ENCODE measurements at regions not wholly inside any gene's neighbourhood (a gene's known extent, or its start where the extent isn't known, plus 50 kb on each side); places are given as distances from the start of the nearest gene placed in this dataset.
"Not testable (repeated sequence)": the region's sequence is repeated elsewhere in the genome, so short reads cannot be mapped to it uniquely, and the experiment has no call there.

GRCh38 chr2:136715146-136715545 is 50.2 kb upstream of the THSD7B start:
- Histone ChIP-seq H3K4me1 (ENCODE audit: insufficient read depth, low read length) (no peaks in the 10 kb centered on the region), H3K27me3 (ENCODE audit: control insufficient read depth in 1 of 2, insufficient read depth in 2 of 2, low read length in 2 of 2) (no peaks in the 10 kb centered on the region), H3K27ac (ENCODE audit: low read depth, low read length) (no peak overlapping the region), H3K36me3 (ENCODE audit: insufficient read depth, low read length) (no peaks in the 10 kb centered on the region), H3K9me3 (ENCODE audit: low read length) (no peaks in the 10 kb centered on the region), H3K4me3 (ENCODE audit: low read depth in 1 of 2, low read length in 2 of 2) (no peak overlapping the region), H3K9ac (ENCODE audit: low read length) (no peak overlapping the region)

DNA sequence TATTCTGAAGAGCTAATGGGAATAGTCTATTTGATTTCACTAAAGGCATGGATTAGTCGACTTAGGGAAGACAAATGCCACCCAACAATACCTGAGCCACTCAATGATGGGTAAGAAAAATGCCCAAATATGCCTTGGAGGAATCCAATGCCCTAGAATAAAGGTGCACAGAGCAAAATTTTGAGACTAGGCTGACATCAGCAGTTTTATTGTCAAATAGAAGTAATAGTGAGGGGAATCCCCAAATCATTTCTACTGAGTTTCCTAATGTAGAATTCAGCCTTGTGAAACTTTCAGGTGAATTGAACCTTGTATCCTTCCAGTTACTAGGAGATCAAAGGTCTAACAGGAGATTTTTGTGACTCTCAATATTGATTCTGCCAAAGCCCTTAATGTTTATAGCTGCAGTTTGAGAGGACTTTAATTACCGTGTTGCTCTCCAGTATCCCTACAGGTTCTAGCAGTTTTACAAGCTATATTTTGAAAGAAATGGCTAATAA is 50.8 kb upstream of the THSD7B start:
- H3K27ac ChIP-seq (ENCODE audit: low read depth, low read length), result no peak overlapping the region
- no peaks in the 10 kb centered on the region for H3K27me3 ChIP-seq (ENCODE audit: control insufficient read depth in 1 of 2, insufficient read depth in 2 of 2, low read length in 2 of 2)
- H3K9me3 ChIP-seq (ENCODE audit: low read length), result no peaks in the 10 kb centered on the region
- H3K9ac ChIP-seq (ENCODE audit: low read length), result no peak overlapping the region
- H3K4me1 ChIP-seq (ENCODE audit: insufficient read depth, low read length), result no peaks in the 10 kb centered on the region
- no peak overlapping the region for H3K4me3 ChIP-seq (ENCODE audit: low read depth in 1 of 2, low read length in 2 of 2)
- H3K36me3 ChIP-seq (ENCODE audit: insufficient read depth, low read length), result no peaks in the 10 kb centered on the region

DNA sequence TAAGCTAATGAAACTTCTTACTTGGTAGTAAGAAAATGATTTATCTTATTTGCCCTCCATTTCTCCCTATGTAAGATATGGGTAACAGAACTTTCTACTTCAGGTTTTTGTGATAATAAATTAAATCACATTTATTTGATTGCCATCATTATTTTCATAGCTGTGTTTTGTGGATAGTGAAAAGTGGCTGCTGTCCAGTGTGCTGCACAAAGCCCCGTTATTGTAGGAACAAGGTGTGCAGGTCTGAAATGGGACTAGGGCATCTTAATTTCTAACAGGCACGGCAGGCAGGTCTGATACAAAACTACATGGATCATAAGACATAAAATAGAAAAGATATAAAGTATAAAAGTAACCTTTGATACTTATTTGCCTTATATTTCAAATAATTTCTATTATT is 51.6 kb upstream of the THSD7B start:
- no peak overlapping the region for H3K9ac ChIP-seq (ENCODE audit: low read length)
- no peaks in the 10 kb centered on the region for H3K27me3 ChIP-seq (ENCODE audit: control insufficient read depth in 1 of 2, insufficient read depth in 2 of 2, low read length in 2 of 2)
- H3K4me3 ChIP-seq (ENCODE audit: low read depth in 1 of 2, low read length in 2 of 2), result no peak overlapping the region
- no peaks in the 10 kb centered on the region for H3K9me3 ChIP-seq (ENCODE audit: low read length)
- H3K4me1 ChIP-seq (ENCODE audit: insufficient read depth, low read length), result no peaks in the 10 kb centered on the region
- no peak overlapping the region for H3K27ac ChIP-seq (ENCODE audit: low read depth, low read length)
- no peaks in the 10 kb centered on the region for H3K36me3 ChIP-seq (ENCODE audit: insufficient read depth, low read length)

GRCh38 chr2:136705336-136705735 is 60.0 kb upstream of the THSD7B start:
- no peak overlapping the region for H3K9ac ChIP-seq (ENCODE audit: low read length)
- H3K27ac ChIP-seq (ENCODE audit: low read depth, low read length), result no peak overlapping the region
- no peaks in the 10 kb centered on the region for H3K27me3 ChIP-seq (ENCODE audit: control insufficient read depth in 1 of 2, insufficient read depth in 2 of 2, low read length in 2 of 2)
- no peaks in the 10 kb centered on the region for H3K36me3 ChIP-seq (ENCODE audit: insufficient read depth, low read length)
- no peaks in the 10 kb centered on the region for H3K9me3 ChIP-seq (ENCODE audit: low read length)
- H3K4me1 ChIP-seq (ENCODE audit: insufficient read depth, low read length), result no peaks in the 10 kb centered on the region
- no peak overlapping the region for H3K4me3 ChIP-seq (ENCODE audit: low read depth in 1 of 2, low read length in 2 of 2)

GRCh38 chr2:136703214-136703613 is 62.1 kb upstream of the THSD7B start:
- H3K27me3 ChIP-seq (ENCODE audit: control insufficient read depth in 1 of 2, insufficient read depth in 2 of 2, low read length in 2 of 2), result no peaks in the 10 kb centered on the region
- no peak overlapping the region for H3K27ac ChIP-seq (ENCODE audit: low read depth, low read length)
- H3K9ac ChIP-seq (ENCODE audit: low read length), result no peak overlapping the region
- H3K4me3 ChIP-seq (ENCODE audit: low read depth in 1 of 2, low read length in 2 of 2), result no peak overlapping the region
- H3K4me1 ChIP-seq (ENCODE audit: insufficient read depth, low read length), result no peaks in the 10 kb centered on the region
- no peaks in the 10 kb centered on the region for H3K9me3 ChIP-seq (ENCODE audit: low read length)
- no peaks in the 10 kb centered on the region for H3K36me3 ChIP-seq (ENCODE audit: insufficient read depth, low read length)

GRCh38 chr2:136696438-136696837 is 68.9 kb upstream of the THSD7B start:
- H3K4me3 ChIP-seq (ENCODE audit: low read depth in 1 of 2, low read length in 2 of 2), result no peak overlapping the region
- H3K4me1 ChIP-seq (ENCODE audit: insufficient read depth, low read length), result no peaks in the 10 kb centered on the region
- H3K9ac ChIP-seq (ENCODE audit: low read length), result no peak overlapping the region
- no peaks in the 10 kb centered on the region for H3K36me3 ChIP-seq (ENCODE audit: insufficient read depth, low read length)
- no peaks in the 10 kb centered on the region for H3K27me3 ChIP-seq (ENCODE audit: control insufficient read depth in 1 of 2, insufficient read depth in 2 of 2, low read length in 2 of 2)
- H3K27ac ChIP-seq (ENCODE audit: low read depth, low read length), result no peak overlapping the region
- H3K9me3 ChIP-seq (ENCODE audit: low read length), result no peaks in the 10 kb centered on the region

DNA sequence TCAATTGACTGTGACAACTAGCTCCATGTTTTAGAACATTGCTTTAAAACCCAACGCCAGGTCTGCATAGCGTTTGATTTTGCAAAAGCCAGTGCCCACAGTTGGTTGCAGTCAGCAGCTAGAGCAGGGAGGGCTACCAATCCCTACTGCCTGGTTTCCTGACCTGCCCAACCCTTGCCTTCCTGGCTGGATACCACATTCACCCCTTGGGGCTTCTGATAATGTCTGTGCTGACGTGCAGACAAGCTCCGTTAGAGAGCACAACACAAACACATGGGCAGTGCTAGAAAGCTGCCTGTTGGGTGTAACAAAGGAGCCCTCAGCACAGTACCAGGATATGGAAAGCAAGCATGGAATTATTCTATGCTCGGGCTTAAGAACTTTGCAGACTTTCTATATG is 71.4 kb upstream of the THSD7B start:
- no peaks in the 10 kb centered on the region for H3K9me3 ChIP-seq (ENCODE audit: low read length)
- no peaks in the 10 kb centered on the region for H3K27me3 ChIP-seq (ENCODE audit: control insufficient read depth in 1 of 2, insufficient read depth in 2 of 2, low read length in 2 of 2)
- H3K4me1 ChIP-seq (ENCODE audit: insufficient read depth, low read length), result no peaks in the 10 kb centered on the region
- H3K4me3 ChIP-seq (ENCODE audit: low read depth in 1 of 2, low read length in 2 of 2), result no peak overlapping the region
- H3K27ac ChIP-seq (ENCODE audit: low read depth, low read length), result no peak overlapping the region
- no peaks in the 10 kb centered on the region for H3K36me3 ChIP-seq (ENCODE audit: insufficient read depth, low read length)
- no peak overlapping the region for H3K9ac ChIP-seq (ENCODE audit: low read length)

DNA sequence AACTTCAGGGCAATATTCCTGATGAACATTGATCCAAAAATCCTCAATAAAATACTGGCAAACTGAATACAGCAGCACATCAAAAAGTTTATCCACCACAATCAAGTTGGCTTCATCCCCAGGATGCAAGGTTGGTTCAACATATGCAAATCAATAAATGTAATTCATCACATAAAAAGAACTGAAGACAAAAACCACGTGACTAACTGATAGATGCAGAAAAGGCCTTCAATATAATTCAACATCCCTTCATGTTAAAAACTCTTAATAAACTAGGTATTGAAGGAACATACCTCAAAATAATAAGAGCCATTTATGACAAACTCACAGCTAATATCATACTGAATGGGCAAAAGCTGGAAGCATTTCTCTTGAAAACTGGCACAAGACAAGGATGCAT is 85.3 kb upstream of the THSD7B start:
- not testable (repeated sequence) for H3K27ac ChIP-seq (ENCODE audit: low read depth, low read length); H3K9ac ChIP-seq (ENCODE audit: low read length)

DNA sequence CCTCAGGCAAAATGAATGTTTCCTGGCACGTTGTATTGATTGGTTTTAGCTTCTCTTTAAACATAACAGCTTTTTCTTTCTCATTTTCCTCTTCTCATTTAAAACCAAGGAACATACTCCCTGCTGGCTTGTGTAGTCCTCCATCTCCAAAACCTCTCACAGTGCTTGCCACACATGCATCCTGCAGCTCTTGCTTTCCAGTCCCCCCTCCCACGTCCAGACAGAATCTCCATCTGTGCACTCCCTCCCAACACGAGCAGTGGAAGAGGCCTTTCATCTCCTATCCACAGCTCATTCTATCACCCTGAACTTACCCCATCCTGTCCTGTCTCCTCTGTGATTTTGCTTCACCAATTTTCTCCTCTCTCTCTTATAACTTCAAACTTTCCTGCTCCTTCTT is 99.6 kb upstream of the THSD7B start:
- Histone ChIP-seq H3K27me3 (ENCODE audit: control insufficient read depth in 1 of 2, insufficient read depth in 2 of 2, low read length in 2 of 2) (no peaks in the 10 kb centered on the region), H3K36me3 (ENCODE audit: insufficient read depth, low read length) (no peaks in the 10 kb centered on the region)

More for the DNA sequence above, 85.3 kb upstream of the THSD7B start:
- H3K27me3 ChIP-seq (ENCODE audit: control insufficient read depth in 1 of 2, insufficient read depth in 2 of 2, low read length in 2 of 2); H3K4me3 ChIP-seq (ENCODE audit: low read depth in 1 of 2, low read length in 2 of 2); H3K4me1 ChIP-seq (ENCODE audit: insufficient read depth, low read length); H3K36me3 ChIP-seq (ENCODE audit: insufficient read depth, low read length); H3K9me3 ChIP-seq (ENCODE audit: low read length): not testable (repeated sequence)

GRCh38 chr2:136664713-136665405 is 100.5 kb upstream of the THSD7B start:
- Histone ChIP-seq H3K9ac (ENCODE audit: low read length) (no peak overlapping the region), H3K27ac (ENCODE audit: low read depth, low read length) (no peak overlapping the region), H3K27me3 (ENCODE audit: control insufficient read depth in 1 of 2, insufficient read depth in 2 of 2, low read length in 2 of 2) (no peaks in the 10 kb centered on the region), H3K9me3 (ENCODE audit: low read length) (no peaks in the 10 kb centered on the region), H3K4me1 (ENCODE audit: insufficient read depth, low read length) (no peaks in the 10 kb centered on the region), H3K4me3 (ENCODE audit: low read depth in 1 of 2, low read length in 2 of 2) (no peak overlapping the region), H3K36me3 (ENCODE audit: insufficient read depth, low read length) (no peaks in the 10 kb centered on the region)

More for the DNA sequence above, 99.6 kb upstream of the THSD7B start:
- Histone ChIP-seq H3K9ac (ENCODE audit: low read length) (no peak overlapping the region), H3K4me1 (ENCODE audit: insufficient read depth, low read length) (no peaks in the 10 kb centered on the region), H3K27ac (ENCODE audit: low read depth, low read length) (no peak overlapping the region), H3K9me3 (ENCODE audit: low read length) (no peaks in the 10 kb centered on the region), H3K4me3 (ENCODE audit: low read depth in 1 of 2, low read length in 2 of 2) (no peak overlapping the region)

GRCh38 chr2:136658201-136658600 is 107.1 kb upstream of the THSD7B start:
- Histone ChIP-seq H3K4me3 (ENCODE audit: low read depth in 1 of 2, low read length in 2 of 2) (no peak overlapping the region), H3K27me3 (ENCODE audit: control insufficient read depth in 1 of 2, insufficient read depth in 2 of 2, low read length in 2 of 2) (no peaks in the 10 kb centered on the region), H3K4me1 (ENCODE audit: insufficient read depth, low read length) (peaks cover 12% of the 10 kb centered on the region), H3K9ac (ENCODE audit: low read length) (no peak overlapping the region), H3K36me3 (ENCODE audit: insufficient read depth, low read length) (no peaks in the 10 kb centered on the region), H3K9me3 (ENCODE audit: low read length) (no peaks in the 10 kb centered on the region), H3K27ac (ENCODE audit: low read depth, low read length) (no peak overlapping the region)

DNA sequence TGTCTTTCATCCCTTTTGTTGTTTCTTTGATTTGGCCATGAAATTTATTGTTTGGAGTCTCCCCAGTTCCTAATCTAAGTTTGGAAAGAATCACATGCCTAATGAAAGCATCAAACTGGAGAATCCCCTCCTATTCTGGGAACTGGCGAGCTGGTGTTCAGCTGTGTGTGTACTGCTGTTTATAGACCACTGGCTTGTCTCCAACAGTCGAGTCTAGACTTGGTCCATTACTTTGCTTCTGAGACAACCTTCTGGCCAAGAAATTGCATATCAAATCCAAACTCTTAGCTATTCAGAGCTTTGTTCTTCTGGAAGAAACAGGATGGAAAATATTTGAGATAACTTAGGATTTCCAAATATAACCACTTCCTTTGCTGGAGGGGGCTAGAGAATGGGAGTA is 111.5 kb upstream of the THSD7B start:
- Histone ChIP-seq H3K4me1 (ENCODE audit: insufficient read depth, low read length) (peaks cover 12% of the 10 kb centered on the region), H3K27ac (ENCODE audit: low read depth, low read length) (no peak overlapping the region), H3K4me3 (ENCODE audit: low read depth in 1 of 2, low read length in 2 of 2) (no peak overlapping the region), H3K36me3 (ENCODE audit: insufficient read depth, low read length) (no peaks in the 10 kb centered on the region), H3K9me3 (ENCODE audit: low read length) (no peaks in the 10 kb centered on the region), H3K9ac (ENCODE audit: low read length) (no peak overlapping the region), H3K27me3 (ENCODE audit: control insufficient read depth in 1 of 2, insufficient read depth in 2 of 2, low read length in 2 of 2) (no peaks in the 10 kb centered on the region)

All from muscle layer of colon (tissue), 2 donors.